ENCODE measurements at regions not wholly inside any gene's neighbourhood (a gene's known extent, or its start where the extent isn't known, plus 50 kb on each side); places are given as distances from the start of the nearest gene placed in this dataset.

DNA sequence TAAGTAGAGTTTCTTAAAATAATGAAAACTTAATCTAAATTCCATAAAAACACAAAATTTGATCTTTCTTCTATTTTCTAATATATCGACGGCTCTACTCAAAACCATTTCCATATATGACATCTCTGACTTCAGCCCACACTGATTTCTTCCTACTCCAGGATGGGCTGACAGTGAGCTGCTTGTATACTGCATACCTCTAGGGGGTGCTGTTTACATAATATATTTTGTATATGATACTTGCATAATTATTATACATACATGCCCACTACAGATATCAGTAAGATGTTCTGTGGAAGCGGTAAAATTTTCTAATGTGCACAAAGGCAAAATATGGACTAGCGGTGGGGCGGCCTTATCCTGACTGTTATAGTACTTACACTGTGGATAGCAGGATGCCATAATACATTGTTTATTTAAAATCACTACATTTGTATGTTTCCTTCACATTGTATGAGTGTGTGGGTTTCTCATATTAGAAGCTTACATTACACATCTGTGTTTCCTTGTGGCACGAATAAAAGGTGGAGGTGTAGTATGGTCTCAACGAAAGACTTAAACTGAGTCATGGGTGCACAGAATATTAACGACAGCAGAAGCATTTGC lies 66.1 kb upstream of the NXPH2 start:
- no peak for DNase-seq (ENCODE audit: low spot score)

GRCh38 chr2:138842341-138842740 lies 62.2 kb upstream of the NXPH2 start:
- no peak for DNase-seq (ENCODE audit: low spot score)

GRCh38 chr2:138841459-138841858 lies 61.3 kb upstream of the NXPH2 start:
- no peak for DNase-seq (ENCODE audit: low spot score)

- DNase-seq (ENCODE audit: low spot score), result no peak
Measured at GRCh38 chr2:138838851-138839620, 58.8 kb upstream of the NXPH2 start.

- no peak for DNase-seq (ENCODE audit: low spot score)
Measured at GRCh38 chr2:138831691-138832090, 51.5 kb upstream of the NXPH2 start.

DNA sequence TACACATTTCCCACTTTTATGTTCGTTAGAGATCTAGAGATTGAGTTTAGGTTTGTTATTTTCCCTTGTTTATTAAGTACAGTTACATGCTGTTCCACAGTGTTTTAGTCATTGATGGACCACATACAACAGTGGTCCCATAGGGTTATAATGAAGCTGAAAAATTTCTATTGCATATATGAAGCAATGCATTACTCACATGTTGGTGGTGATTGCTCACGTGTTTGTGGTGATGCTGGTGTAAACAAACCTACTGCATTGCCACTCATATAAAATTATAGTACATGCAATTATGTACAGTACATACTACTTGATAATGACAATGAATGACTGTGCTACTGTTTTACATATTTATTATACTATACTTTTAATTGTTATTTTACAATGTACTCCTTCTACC lies 51.0 kb upstream of the NXPH2 start:
- no peak for DNase-seq (ENCODE audit: low spot score)

DNA sequence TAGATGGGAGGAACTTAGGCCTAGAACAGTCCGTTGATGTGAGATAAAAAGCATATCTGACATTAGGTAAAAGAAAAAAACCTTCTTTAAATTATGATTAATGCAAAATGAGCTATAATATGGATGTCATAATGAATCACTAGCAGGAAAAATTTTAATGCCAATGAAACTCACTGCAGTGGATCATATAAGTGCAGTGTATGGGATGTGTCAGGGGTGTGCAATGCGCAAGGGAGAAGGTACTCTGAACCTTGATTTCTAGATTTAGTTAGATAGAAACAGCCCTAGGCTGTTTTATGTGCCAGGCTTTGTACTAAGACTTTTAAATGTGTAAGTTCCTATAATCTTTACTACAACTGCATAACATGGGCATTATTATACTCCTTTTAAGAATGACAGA lies 50.4 kb upstream of the NXPH2 start:
- no peak for DNase-seq (ENCODE audit: low spot score)
